Stimulated activated CD4-positive, alpha-beta T cell treated with anti-CD3 and anti-CD28 coated beads, TNF-alpha, amount 100 ng/mL, for 48 hours (primary cell): ENCODE measurements at regions not wholly inside any gene's neighbourhood (a gene's known extent, or its start where the extent isn't known, plus 50 kb on each side); places are given as distances from the start of the nearest gene placed in this dataset.

ENCODE experiments used
- DNase-seq, 3 donors: peaks; one replicate each; pipeline ENCODE4 v3.0.0-alpha.2; 2020; ENCODE audit warnings: low read depth in 3 of 3

- DNase-seq: no peak
Measured at GRCh38 chr1:53378061-53378460, 50.2 kb upstream of the LRP8 start.

- no peak for DNase-seq
Measured at GRCh38 chr1:53378932-53379661, 51.2 kb upstream of the LRP8 start.

GRCh38 chr1:53379662-53380002, 51.8 kb upstream of the LRP8 start:
- DNase-seq: no peak

- no peak for DNase-seq
Measured at GRCh38 chr1:53380296-53380695, 52.4 kb upstream of the LRP8 start.

- DNase-seq: no peak
Measured at GRCh38 chr1:53381790-53382401, 54.0 kb upstream of the LRP8 start.

- DNase-seq: no peak
Measured at GRCh38 chr1:53383136-53383870, 55.4 kb upstream of the LRP8 start.

- DNase-seq: no peak
Measured at GRCh38 chr1:53384796-53385195, 56.9 kb upstream of the LRP8 start.

- no peak for DNase-seq
Measured at GRCh38 chr1:53385276-53386225, 57.7 kb upstream of the LRP8 start.

GRCh38 chr1:53388963-53389362, 61.1 kb upstream of the LRP8 start:
- no peak for DNase-seq

- no peak for DNase-seq
Measured at GRCh38 chr1:53390261-53390660, 62.4 kb upstream of the LRP8 start.

GRCh38 chr1:53390736-53391135, 62.9 kb upstream of the LRP8 start:
- no peak for DNase-seq

GRCh38 chr1:53391296-53391695, 63.4 kb upstream of the LRP8 start:
- DNase-seq: no peak

- DNase-seq: no peak
Measured at GRCh38 chr1:53391982-53392381, 64.1 kb upstream of the LRP8 start.

- DNase-seq: no peak
Measured at GRCh38 chr1:53392460-53392859, 64.6 kb upstream of the LRP8 start.

- DNase-seq: peak; percentile 40 to 72 (median 49)
Measured at GRCh38 chr1:53393325-53393792, 65.5 kb upstream of the LRP8 start.

- DNase-seq: no peak
Measured at GRCh38 chr1:53394306-53394705, 64.9 kb upstream of the DMRTB1 start.

GRCh38 chr1:53395671-53396215, 63.5 kb upstream of the DMRTB1 start:
- DNase-seq: no peak

- DNase-seq: no peak
Measured at GRCh38 chr1:53396573-53397268, 62.5 kb upstream of the DMRTB1 start.

- no peak for DNase-seq
Measured at GRCh38 chr1:53398091-53398490, 61.1 kb upstream of the DMRTB1 start.

GRCh38 chr1:53398576-53399365, 60.4 kb upstream of the DMRTB1 start:
- DNase-seq: no peak
